OCI-LY1 (cell line): ENCODE measurements at regions not wholly inside any gene's neighbourhood (a gene's known extent, or its start where the extent isn't known, plus 50 kb on each side); places are given as distances from the start of the nearest gene placed in this dataset.

Source experiments
- H2AFZ ChIP-seq: fragments of 200-600 bp; sonication (generic), shearing (Covaris generic); 2 replicates; pipeline ENCODE4 v1.6.0; 2014; ENCODE audit warnings: antibody characterized with exemption, mild to moderate bottlenecking, low read length
- H3F3A ChIP-seq: fragments of 200-600 bp; sonication (generic), shearing (Covaris generic); 2 replicates; pipeline ENCODE4 v1.6.0; 2014; ENCODE audit warnings: mild to moderate bottlenecking, antibody characterized with exemption, low read length, moderate library complexity; ENCODE audit not compliant: insufficient read depth
- H3K27ac ChIP-seq: fragments of 200-600 bp; sonication (generic); 2 replicates; pipeline ENCODE4 v1.5.1; 2014; ENCODE audit warnings: low read length, mixed run types, mild to moderate bottlenecking, low read depth; ENCODE audit not compliant: poor library complexity, severe bottlenecking
- H3K27me3 ChIP-seq: fragments of 200-600 bp; sonication (generic); 2 replicates; pipeline ENCODE4 v1.6.0; 2014; ENCODE audit warnings: antibody characterized with exemption, mild to moderate bottlenecking, low read length, moderate library complexity; ENCODE audit not compliant: insufficient read depth
- H3K36me3 ChIP-seq: fragments of 200-600 bp; sonication (generic); 2 replicates; pipeline ENCODE4 v1.6.1; 2014; ENCODE audit warnings: mild to moderate bottlenecking, antibody characterized with exemption, low read length, moderate library complexity, mixed read lengths; ENCODE audit not compliant: insufficient read depth
- H3K4me1 ChIP-seq: fragments of 200-600 bp; sonication (generic); 2 replicates; pipeline ENCODE4 v1.5.1; 2014; ENCODE audit warnings: mild to moderate bottlenecking, low read length, moderate library complexity; ENCODE audit not compliant: insufficient read depth, severe bottlenecking
- H3K4me2 ChIP-seq: fragments of 200-600 bp; sonication (generic), shearing (Covaris generic); 2 replicates; pipeline ENCODE4 v1.6.1; 2014; ENCODE audit warnings: low read length
- H3K4me3 ChIP-seq: fragments of 200-600 bp; sonication (generic); 2 replicates; pipeline ENCODE4 v1.5.1; 2014; ENCODE audit warnings: low read length, low read depth, mild to moderate bottlenecking, mixed read lengths; ENCODE audit not compliant: poor library complexity, severe bottlenecking
- H3K79me2 ChIP-seq: fragments of 200-600 bp; shearing (Covaris generic); 2 replicates; pipeline ENCODE4 v1.6.1; 2016; ENCODE audit warnings: mixed run types, low read length, mixed read lengths; ENCODE audit not compliant: insufficient read depth
- H3K9ac ChIP-seq: fragments of 200-600 bp; sonication (generic), shearing (Covaris generic); 2 replicates; pipeline ENCODE4 v1.6.1; 2014; ENCODE audit warnings: mild to moderate bottlenecking, low read length, mixed read lengths
- H3K9me2 ChIP-seq: fragments of 200-600 bp; sonication (generic), shearing (Covaris generic); 2 replicates; pipeline ENCODE4 v1.6.1; 2014; ENCODE audit warnings: low read depth, mild to moderate bottlenecking, low read length, mixed read lengths
- H3K9me3 ChIP-seq: fragments of 200-600 bp; shearing (Covaris generic); 2 replicates; pipeline ENCODE4 v1.6.1; 2014; ENCODE audit warnings: low read length, mixed read lengths
- H4K20me1 ChIP-seq: fragments of 200-600 bp; sonication (generic), shearing (Covaris generic); 2 replicates; pipeline ENCODE4 v1.6.0; 2016; ENCODE audit warnings: mild to moderate bottlenecking, low read length; ENCODE audit not compliant: insufficient read depth
- EZH2 ChIP-seq: fragments of 200-600 bp; sonication (generic), shearing (Covaris generic); IDR thresholded peaks from 2 replicates; pipeline ENCODE4 v1.8.0; 2017; ENCODE audit warnings: borderline replicate concordance, mixed run types, mild to moderate bottlenecking, antibody characterized with exemption, low read length, moderate library complexity, mixed read lengths
- TF ChIP-seq, protein P1 (sequence below): fragments of 200-600 bp; sonication (generic), shearing (Covaris generic); IDR thresholded peaks from 2 replicates; pipeline ENCODE4 v1.5.1; 2017; ENCODE audit warnings: mild to moderate bottlenecking, antibody characterized with exemption, low read length, moderate library complexity, mixed read lengths

DNA sequence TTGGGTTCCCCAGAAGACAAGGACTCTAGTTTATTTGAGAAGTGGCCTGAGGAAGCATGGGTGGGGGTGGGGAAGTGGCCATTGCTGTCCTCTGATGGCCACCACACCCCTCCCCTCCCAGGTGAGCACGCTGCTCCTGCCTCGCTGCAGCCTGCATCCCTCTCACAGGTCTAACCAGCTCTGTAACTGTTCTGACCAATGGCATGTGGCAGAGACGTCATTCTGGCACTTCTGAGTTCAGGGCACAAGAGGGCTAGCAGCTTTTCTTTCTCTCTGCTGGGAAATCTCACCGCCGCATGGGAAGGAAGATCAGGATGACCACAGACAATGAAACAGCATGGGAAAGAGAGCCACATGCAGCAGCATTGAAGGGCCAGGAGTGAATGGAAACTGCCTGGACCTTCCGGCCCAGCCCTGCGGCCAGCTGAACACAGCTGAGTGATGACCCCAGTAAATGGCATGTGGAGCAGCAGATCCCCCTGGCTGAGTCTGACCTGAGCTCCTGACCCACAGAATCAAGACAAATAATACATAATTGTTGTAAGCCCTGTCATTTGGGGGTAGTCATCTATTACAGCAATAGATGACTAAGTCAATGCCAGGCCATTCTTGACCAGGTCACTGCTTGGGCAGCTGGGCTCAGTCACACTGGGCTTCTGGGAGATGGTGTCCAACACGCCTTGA is 179.8 kb downstream of the LINC00237 start:
- Histone ChIP-seq H2AFZ (no peak overlapping the region), H3K27ac (no peak overlapping the region)
- TF ChIP-seq, protein P1, sequence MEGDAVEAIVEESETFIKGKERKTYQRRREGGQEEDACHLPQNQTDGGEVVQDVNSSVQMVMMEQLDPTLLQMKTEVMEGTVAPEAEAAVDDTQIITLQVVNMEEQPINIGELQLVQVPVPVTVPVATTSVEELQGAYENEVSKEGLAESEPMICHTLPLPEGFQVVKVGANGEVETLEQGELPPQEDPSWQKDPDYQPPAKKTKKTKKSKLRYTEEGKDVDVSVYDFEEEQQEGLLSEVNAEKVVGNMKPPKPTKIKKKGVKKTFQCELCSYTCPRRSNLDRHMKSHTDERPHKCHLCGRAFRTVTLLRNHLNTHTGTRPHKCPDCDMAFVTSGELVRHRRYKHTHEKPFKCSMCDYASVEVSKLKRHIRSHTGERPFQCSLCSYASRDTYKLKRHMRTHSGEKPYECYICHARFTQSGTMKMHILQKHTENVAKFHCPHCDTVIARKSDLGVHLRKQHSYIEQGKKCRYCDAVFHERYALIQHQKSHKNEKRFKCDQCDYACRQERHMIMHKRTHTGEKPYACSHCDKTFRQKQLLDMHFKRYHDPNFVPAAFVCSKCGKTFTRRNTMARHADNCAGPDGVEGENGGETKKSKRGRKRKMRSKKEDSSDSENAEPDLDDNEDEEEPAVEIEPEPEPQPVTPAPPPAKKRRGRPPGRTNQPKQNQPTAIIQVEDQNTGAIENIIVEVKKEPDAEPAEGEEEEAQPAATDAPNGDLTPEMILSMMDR, result no peak
- TF ChIP-seq EZH2, result no peak

DNA sequence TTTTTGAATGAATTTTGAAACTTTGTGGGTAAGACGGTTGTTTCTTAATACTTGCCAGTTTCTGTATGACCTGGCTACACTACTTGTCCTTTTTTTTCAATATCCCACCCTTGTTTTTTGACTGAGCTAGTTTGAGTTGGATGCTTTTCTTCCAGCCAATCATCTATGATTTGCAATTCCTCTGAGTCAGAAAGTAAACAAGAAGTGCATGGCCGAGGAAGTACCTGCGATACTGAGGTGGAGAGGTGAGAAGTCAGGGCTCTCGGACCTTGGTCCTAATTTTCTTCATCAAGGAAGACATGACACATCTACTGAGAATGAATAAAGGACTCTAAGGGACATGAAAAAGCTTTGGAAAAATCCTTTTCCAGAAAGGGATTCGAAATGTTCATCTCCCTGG is 185.7 kb downstream of the LINC00237 start:
- no peaks in the 10 kb centered on the region for H4K20me1 ChIP-seq
- H3K79me2 ChIP-seq, result no peaks in the 10 kb centered on the region
- TF ChIP-seq EZH2, result no peak
- TF ChIP-seq, protein P1, result no peak
- H3K9me2 ChIP-seq, result no peaks in the 10 kb centered on the region
- no peaks in the 10 kb centered on the region; the same call in none of the 2 replicates for H3K9me3 ChIP-seq
- H3K4me1 ChIP-seq, result no peaks in the 10 kb centered on the region
- H3K4me2 ChIP-seq, result no peak overlapping the region
- H3K27ac ChIP-seq, result no peak overlapping the region
- H3K27me3 ChIP-seq, result no peaks in the 10 kb centered on the region; the same call in 1 of the 2 replicates
- no peak overlapping the region for H2AFZ ChIP-seq
- no peak overlapping the region for H3K4me3 ChIP-seq
- no peaks in the 10 kb centered on the region for H3F3A ChIP-seq
- H3K9ac ChIP-seq, result no peak overlapping the region
- no peaks in the 10 kb centered on the region for H3K36me3 ChIP-seq

More for the DNA sequence above, 179.8 kb downstream of the LINC00237 start:
- Histone ChIP-seq H3K4me2 (no peak overlapping the region), H3K27me3 (no peaks in the 10 kb centered on the region; the same call in 1 of the 2 replicates), H3F3A (no peaks in the 10 kb centered on the region), H3K79me2 (no peaks in the 10 kb centered on the region), H3K9me3 (no peaks in the 10 kb centered on the region), H3K36me3 (no peaks in the 10 kb centered on the region), H4K20me1 (no peaks in the 10 kb centered on the region), H3K4me1 (no peaks in the 10 kb centered on the region), H3K9me2 (no peaks in the 10 kb centered on the region), H3K4me3 (no peak overlapping the region), H3K9ac (no peak overlapping the region)

DNA sequence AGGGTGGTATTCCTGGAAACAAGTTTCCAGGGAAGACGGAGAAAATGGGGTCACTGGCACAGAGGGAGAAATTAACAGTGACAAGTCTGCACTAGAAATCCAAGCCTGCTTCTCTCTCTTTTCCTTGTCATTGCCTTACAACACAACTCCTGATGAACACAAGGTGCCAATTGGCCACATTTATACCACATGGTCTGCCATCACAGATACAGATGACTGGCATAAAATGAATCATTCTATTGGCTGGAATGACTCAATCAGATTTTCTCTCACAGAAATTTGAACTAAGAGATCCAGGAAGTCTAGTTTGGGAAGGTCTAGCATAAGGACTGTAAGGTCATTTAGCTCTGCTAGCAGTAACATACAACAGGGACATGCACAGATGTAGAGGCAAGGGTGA is 190.3 kb downstream of the LINC00237 start:
- no peak for TF ChIP-seq EZH2
- TF ChIP-seq, protein P1, result no peak
- no peak overlapping the region for H3K4me3 ChIP-seq
- no peaks in the 10 kb centered on the region for H4K20me1 ChIP-seq
- H3F3A ChIP-seq, result no peaks in the 10 kb centered on the region
- no peaks in the 10 kb centered on the region for H3K27me3 ChIP-seq
- no peak overlapping the region for H3K4me2 ChIP-seq
- H3K9me2 ChIP-seq, result no peaks in the 10 kb centered on the region
- H3K9me3 ChIP-seq, result no peaks in the 10 kb centered on the region; the same call in none of the 2 replicates
- no peaks in the 10 kb centered on the region for H3K4me1 ChIP-seq
- H3K79me2 ChIP-seq, result no peaks in the 10 kb centered on the region
- H3K9ac ChIP-seq, result no peak overlapping the region
- no peak overlapping the region for H3K27ac ChIP-seq
- no peaks in the 10 kb centered on the region for H3K36me3 ChIP-seq
- H2AFZ ChIP-seq, result no peak overlapping the region
